ENCODE measurements at regions not wholly inside any gene's neighbourhood (a gene's known extent, or its start where the extent isn't known, plus 50 kb on each side); places are given as distances from the start of the nearest gene placed in this dataset.

GRCh38 chr15:31473385-31474058 lies 146.9 kb downstream of the KLF13 start:
- DNase-seq (ENCODE audit: low spot score), result no peak

GRCh38 chr15:31474059-31474868 lies 147.6 kb downstream of the KLF13 start:
- DNase-seq (ENCODE audit: low spot score), result no peak

DNA sequence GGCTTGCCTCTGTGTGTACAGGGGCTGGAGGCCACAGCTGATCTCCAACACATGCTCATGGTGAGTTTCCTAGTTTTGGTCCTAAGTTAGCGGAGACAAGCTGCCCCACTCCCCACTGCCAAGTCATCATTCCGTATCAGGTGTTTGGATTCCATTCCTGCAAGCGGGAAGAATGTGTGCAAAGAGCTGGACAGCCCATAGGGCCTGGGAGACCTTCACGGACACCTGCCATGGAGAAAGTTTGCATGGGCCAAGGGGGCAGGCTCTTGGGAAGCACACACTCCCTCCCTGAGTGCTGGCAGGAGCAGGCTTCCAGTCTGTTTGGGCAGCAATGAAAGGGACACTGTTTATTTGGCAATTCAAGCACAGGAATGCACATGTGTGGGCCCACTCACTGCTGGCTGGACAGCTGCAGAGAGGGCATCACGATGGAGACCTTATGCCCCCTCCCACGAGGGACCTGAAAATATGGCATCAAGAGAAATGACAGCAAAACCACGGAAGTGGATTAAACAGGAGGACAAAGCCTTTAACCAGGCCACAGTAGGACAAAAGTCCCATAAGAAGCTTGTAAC lies 149.7 kb downstream of the KLF13 start:
- no peak for DNase-seq (ENCODE audit: low spot score)

GRCh38 chr15:31476866-31477265 lies 150.2 kb downstream of the KLF13 start:
- DNase-seq (ENCODE audit: low spot score), result no peak

GRCh38 chr15:31477301-31477700 lies 150.7 kb downstream of the KLF13 start:
- DNase-seq (ENCODE audit: low spot score), result no peak

GRCh38 chr15:31477851-31478701 lies 151.4 kb downstream of the KLF13 start:
- no peak for DNase-seq (ENCODE audit: low spot score)

DNA sequence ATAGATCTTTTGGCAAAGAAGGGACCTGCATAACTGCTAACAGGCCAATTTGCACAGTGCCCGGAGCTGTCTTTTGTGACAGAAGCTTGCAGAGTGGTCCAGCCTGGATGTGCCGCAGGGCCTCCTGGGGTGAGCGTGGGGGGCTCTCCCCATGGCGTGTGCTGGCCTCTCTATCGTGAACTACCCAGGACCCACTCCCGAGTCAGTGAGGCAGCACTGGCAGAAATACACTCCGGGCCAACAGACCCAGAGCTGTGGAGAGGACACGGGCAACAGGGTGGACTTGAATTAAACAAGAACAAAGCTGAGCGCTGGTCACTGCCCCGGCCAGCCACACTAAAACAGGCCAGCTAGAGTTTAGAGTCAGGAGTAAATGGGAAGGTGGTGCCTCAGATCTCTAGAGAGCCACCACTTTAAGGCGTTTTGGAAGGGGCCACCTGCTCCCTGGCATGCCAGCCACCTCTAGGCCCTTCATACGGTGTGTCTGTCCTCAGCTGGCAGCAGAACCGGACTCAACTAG lies 152.1 kb downstream of the KLF13 start:
- DNase-seq (ENCODE audit: low spot score), result no peak

- no peak for DNase-seq (ENCODE audit: low spot score)
These were observed 153.9 kb downstream of the KLF13 start for GRCh38 chr15:31480356-31481025.

- DNase-seq (ENCODE audit: low spot score), result no peak
These were observed 154.5 kb downstream of the KLF13 start for GRCh38 chr15:31481142-31481541.

DNA sequence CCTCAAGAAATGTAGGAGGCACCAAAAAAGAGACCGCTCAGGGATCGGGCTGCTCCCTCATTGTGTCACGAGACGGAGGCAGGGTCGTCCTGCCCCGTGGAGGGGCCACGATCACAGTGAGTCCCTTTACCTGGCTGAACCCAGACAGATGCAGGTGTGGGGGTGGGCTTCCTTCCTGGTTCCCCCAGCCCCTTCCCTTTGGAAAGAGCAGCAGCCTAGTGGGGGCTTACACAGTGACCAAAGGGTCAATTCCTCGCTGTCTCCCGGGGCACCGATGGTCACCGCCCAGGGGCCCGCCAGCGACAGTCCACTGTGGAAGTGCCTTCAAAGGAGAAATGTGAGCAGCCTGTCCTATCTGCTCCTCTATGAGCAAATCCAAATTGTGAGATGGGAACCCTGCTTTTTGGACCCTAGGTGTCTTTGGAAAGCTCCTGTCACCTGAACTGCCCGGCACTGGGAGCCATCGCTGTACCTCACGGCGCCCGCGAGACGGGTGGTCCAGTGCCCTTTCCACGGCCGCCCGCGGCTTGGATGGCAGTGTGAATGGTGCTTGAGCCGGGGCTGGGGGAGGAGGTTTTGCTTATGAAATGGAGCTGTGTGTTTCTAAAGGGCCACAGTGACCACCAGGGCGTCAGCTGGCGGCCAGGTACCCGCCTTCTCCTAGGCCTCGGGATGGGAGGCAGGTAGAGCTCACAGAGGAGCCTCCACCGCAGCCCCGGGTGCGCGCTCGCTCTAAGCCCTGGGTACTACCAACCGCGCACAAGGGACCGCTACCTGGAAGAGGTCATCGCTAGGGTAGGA lies 155.7 kb downstream of the KLF13 start:
- no peak for DNase-seq (ENCODE audit: low spot score)

GRCh38 chr15:31483053-31483985 lies 156.7 kb downstream of the KLF13 start:
- peak; percentile 60 for DNase-seq (ENCODE audit: low spot score)

GRCh38 chr15:31483986-31484951 lies 157.6 kb downstream of the KLF13 start:
- DNase-seq (ENCODE audit: low spot score), result peak; percentile 38

DNA sequence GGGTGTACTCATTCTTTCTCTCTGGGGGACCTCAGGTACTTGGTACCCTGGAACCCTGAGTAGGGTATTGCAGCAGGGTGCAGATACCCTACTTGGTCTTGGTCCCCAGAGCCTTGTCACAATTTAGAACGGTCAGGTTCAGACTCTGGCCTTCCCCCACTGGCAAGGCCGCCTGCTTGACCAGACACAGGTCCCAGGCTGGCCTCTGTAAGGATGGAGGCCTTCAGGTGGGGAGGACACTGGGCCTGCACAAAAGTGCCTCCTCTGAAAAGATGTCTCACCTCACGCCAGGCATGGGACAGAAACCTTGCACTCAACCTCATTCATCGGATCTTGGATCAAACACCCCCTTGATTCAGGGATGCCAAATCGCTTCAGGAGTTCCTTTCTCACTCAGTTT lies 158.4 kb downstream of the KLF13 start:
- DNase-seq (ENCODE audit: low spot score), result no peak

DNA sequence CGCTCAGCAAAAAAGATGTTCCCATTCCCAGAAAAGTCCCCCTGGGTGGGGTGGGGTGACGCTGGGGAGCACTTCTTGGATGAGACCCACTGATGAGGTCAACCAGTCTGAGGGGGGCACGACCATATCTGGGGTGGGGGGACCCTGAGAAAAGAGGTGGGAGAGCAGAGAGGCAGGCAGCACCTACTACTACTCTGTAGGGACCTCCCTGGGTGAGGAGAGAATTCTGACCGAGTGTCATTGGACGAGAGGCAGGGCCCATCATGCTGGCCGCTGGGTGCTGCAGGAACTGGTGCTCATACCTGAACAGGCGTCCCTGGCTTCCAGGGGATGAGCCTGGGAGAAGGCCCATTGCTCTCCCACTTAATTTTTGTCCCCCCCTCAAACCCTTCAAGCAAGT lies 158.8 kb downstream of the KLF13 start:
- DNase-seq (ENCODE audit: low spot score), result no peak

- DNase-seq (ENCODE audit: low spot score), result no peak
These were observed 159.4 kb downstream of the KLF13 start for GRCh38 chr15:31485911-31486461.

DNA sequence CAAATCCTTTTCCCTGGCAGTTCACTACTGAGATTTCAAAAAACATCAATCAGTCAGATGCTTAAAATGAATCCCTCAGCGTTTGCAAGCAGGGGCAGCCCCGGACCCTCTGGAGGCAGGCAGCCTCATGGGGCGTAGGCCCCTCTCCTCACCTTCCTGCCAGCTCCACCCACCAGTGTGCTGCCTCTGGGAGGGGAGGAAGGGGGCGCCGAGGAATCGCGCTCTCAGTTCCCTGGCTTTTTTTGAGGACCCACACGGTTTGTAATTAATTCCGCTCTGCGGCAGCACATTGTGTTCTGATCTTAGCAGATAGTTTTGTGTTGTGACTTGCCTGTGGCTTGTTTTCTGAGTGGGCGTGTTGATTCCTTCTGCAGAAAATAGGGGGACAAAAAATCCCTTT lies 159.9 kb downstream of the KLF13 start:
- no peak for DNase-seq (ENCODE audit: low spot score)

- no peak for DNase-seq (ENCODE audit: low spot score)
These were observed 160.5 kb downstream of the KLF13 start for GRCh38 chr15:31486906-31487695.

Measured in iPS-NIHi11 (cell line).